Endothelial cell of umbilical vein (primary cell): ENCODE measurements at regions not wholly inside any gene's neighbourhood (a gene's known extent, or its start where the extent isn't known, plus 50 kb on each side); places are given as distances from the start of the nearest gene placed in this dataset.

Experiments used
- BruUV-seq: library from RNA; stranded (reverse); fragments of 400-500 nt; replicated peaks from 2 replicates; lab custom pipeline; 2021; lab: Mats Ljungman, UMichigan
- CTCF ChIA-PET: fragments of 300-600, 350-600 bp; sonication (Branson Sonifier 250); formaldehyde crosslinking; loops from one replicate; lab custom pipeline; 2021; ENCODE audit warnings: antibody characterized with exemption, inconsistent platforms; lab: Charles Lee
- POLR2A ChIA-PET: fragments of 300-600, 350-600 bp; sonication (Branson Sonifier 250); formaldehyde crosslinking; loops from one replicate; lab custom pipeline; 2021; ENCODE audit warnings: antibody characterized with exemption, inconsistent platforms; lab: Charles Lee
- DNase-seq: peaks from one replicate; pipeline ENCODE4 v3.0.0-alpha.2; 2011; ENCODE audit warnings: low read depth, low spot score
- FAIRE-seq: peaks from 2 replicates; lab custom pipeline; 2011; peaks lifted over from hg19 to GRCh38; lab: Jason Lieb, UNC
- H2AFZ ChIP-seq: 2 replicates; pipeline ENCODE4 v1.6.0; 2012; ENCODE audit warnings: low read depth, low read length, control low read depth, inconsistent platforms
- H3K27ac ChIP-seq: 2 replicates; pipeline ENCODE4 v1.5.1; 2011; ENCODE audit warnings: low read depth, mild to moderate bottlenecking, control low read depth, low read length, moderate library complexity; ENCODE audit not compliant: insufficient read depth
- H3K27me3 ChIP-seq, 2 experiments: 2 replicates each; pipeline versions ENCODE4 v1.6.0 to v1.6.1; 2011; ENCODE audit warnings: low read length in 2 of 2, mixed read lengths in 1 of 2; ENCODE audit not compliant: control insufficient read depth in 2 of 2, insufficient read depth in 2 of 2
- H3K36me3 ChIP-seq, 2 experiments: 2 replicates in 1 of 2; 3 replicates in 1 of 2; pipeline ENCODE4 v1.5.1; 2011; ENCODE audit warnings: low read length in 2 of 2, mild to moderate bottlenecking in 1 of 2, moderate library complexity in 1 of 2; ENCODE audit not compliant: control insufficient read depth in 2 of 2, insufficient read depth in 2 of 2; ENCODE audit errors: extremely low read depth in 1 of 2
- H3K4me1 ChIP-seq: 3 replicates; pipeline ENCODE4 v1.5.1; 2011; ENCODE audit warnings: mild to moderate bottlenecking, low read length; ENCODE audit not compliant: control insufficient read depth, insufficient read depth; ENCODE audit errors: extremely low read depth
- H3K4me2 ChIP-seq: 2 replicates; pipeline ENCODE4 v1.6.1; 2011; ENCODE audit warnings: low read length, control low read depth, mixed read lengths; ENCODE audit not compliant: insufficient read depth
- H3K4me3 ChIP-seq, 3 experiments: fragments of 200-600 bp in 1 of 3; sonication (generic), shearing (Covaris generic) in 1 of 3; replicated peaks in 1 of 3; 2 replicates each; pipeline ENCODE4 v1.5.1; 2011 to 2016; ENCODE audit warnings: control low read depth in 3 of 3, low read length in 3 of 3, mild to moderate bottlenecking in 2 of 3, inconsistent platforms in 1 of 3, low read depth in 1 of 3, moderate library complexity in 1 of 3; ENCODE audit not compliant: insufficient read depth in 1 of 3
- H3K79me2 ChIP-seq: 2 replicates; pipeline ENCODE4 v1.6.0; 2012; ENCODE audit warnings: low read length, inconsistent platforms; ENCODE audit not compliant: control insufficient read depth, insufficient read depth
- H3K9ac ChIP-seq: replicated peaks from 2 replicates; pipeline ENCODE3; 2011; ENCODE audit warnings: low read length, control low read depth; ENCODE audit not compliant: insufficient read depth; ENCODE audit errors: extremely low read depth
- H3K9me1 ChIP-seq: replicated peaks from 3 replicates; pipeline ENCODE4 v1.6.0; 2011; ENCODE audit warnings: mild to moderate bottlenecking, low read length; ENCODE audit not compliant: control insufficient read depth, insufficient read depth; ENCODE audit errors: extremely low read depth
- H3K9me3 ChIP-seq: replicated peaks from 2 replicates; pipeline ENCODE4 v1.5.1; 2012; ENCODE audit warnings: low read length, inconsistent platforms; ENCODE audit not compliant: control insufficient read depth, insufficient read depth
- H4K20me1 ChIP-seq: replicated peaks from 2 replicates; pipeline ENCODE3; 2011; ENCODE audit warnings: mild to moderate bottlenecking, low read length; ENCODE audit not compliant: control insufficient read depth, insufficient read depth; ENCODE audit errors: extremely low read depth
- EZH2 ChIP-seq: IDR thresholded peaks from 2 replicates; pipeline ENCODE4 v1.6.1; 2012; ENCODE audit warnings: borderline replicate concordance, low read depth, mild to moderate bottlenecking, moderate library complexity, low read length, inconsistent platforms; ENCODE audit not compliant: severe bottlenecking
- FOS ChIP-seq: IDR thresholded peaks from 2 replicates; pipeline ENCODE4 v1.6.1; 2011; ENCODE audit warnings: mild to moderate bottlenecking, low read length, moderate library complexity, borderline replicate concordance; ENCODE audit not compliant: insufficient read depth
- GATA2 ChIP-seq: IDR thresholded peaks from 2 replicates; pipeline ENCODE4 v1.7.0; 2011; ENCODE audit warnings: low read depth, mild to moderate bottlenecking, moderate library complexity, mixed read lengths, low read length; ENCODE audit not compliant: insufficient read length, insufficient read depth
- JUN ChIP-seq: IDR thresholded peaks from 2 replicates; pipeline ENCODE4 v1.6.1; 2011; ENCODE audit warnings: borderline replicate concordance, low read depth; ENCODE audit not compliant: insufficient read length, insufficient read depth
- MYC ChIP-seq: IDR thresholded peaks from one replicate; pipeline ENCODE4 v1.6.1; 2011; ENCODE audit warnings: mild to moderate bottlenecking, low read depth, low read length
- POLR2A ChIP-seq: IDR thresholded peaks from 2 replicates; pipeline ENCODE4 v1.6.1; 2012; ENCODE audit warnings: low read depth, mild to moderate bottlenecking, control low read depth, low read length
- POLR2AphosphoS5 ChIP-seq: IDR thresholded peaks from 2 replicates; pipeline ENCODE4 v1.6.1; 2012; ENCODE audit warnings: low read depth, mild to moderate bottlenecking, control low read depth, low read length, moderate library complexity; ENCODE audit not compliant: insufficient read depth
- dilution Hi-C: fragments of 300-500 bp; cut with MboI; formaldehyde crosslinking; loops from one replicate; pipeline ENCODE4 v1.15.0; 2019; ENCODE audit warnings: low sequenced_read_pairs; ENCODE audit not compliant: extremely low pct_ligation_motif_present
- intact Hi-C: fragments of 100-400 bp; cut with micrococcal nuclease; formaldehyde crosslinking; loops from one replicate; pipeline ENCODE4 v1.10.0; 2022
- TF ChIP-seq, protein P1 (sequence below), 2 donors: IDR thresholded peaks; 1 replicate in 1 of 2; 2 replicates in 1 of 2; pipeline ENCODE4 v1.5.1; 2011; ENCODE audit warnings: low read length in 2 of 2, mild to moderate bottlenecking in 2 of 2, moderate library complexity in 2 of 2, control low read depth in 1 of 2, inconsistent platforms in 1 of 2, low read depth in 1 of 2; ENCODE audit not compliant: insufficient read depth in 1 of 2; ENCODE audit errors: extremely low read depth in 1 of 2
- TF ChIP-seq, protein P2 (sequence below): IDR thresholded peaks from 2 replicates; pipeline ENCODE4 v1.6.1; 2011; ENCODE audit not compliant: insufficient read depth, insufficient read length

DNA sequence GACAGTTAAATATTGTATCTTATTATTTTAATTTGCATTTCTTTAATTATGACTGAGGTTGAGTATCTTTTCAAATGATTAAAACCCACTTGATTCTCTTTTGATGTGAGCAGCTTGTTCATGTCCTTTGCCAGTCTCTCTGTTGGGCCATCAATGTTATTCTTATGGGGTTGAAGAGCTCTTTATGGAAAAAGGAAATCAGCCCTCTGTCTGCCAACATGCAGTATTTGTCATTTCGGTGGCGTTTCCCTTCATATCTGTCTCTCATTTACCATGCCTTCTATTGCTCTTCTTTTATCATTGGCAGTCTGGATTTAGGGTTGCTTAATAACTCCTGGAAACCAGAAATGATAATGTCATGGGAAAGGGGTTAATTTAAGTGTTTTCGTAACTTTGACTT is 340.7 kb upstream of the DNAJC19 start:
- Histone ChIP-seq H3K4me3 (no peak overlapping the region), H2AFZ (no peak overlapping the region), H3K4me1 (no peaks in the 10 kb centered on the region), H3K36me3 (no peaks in the 10 kb centered on the region), H3K79me2 (no peaks in the 10 kb centered on the region), H4K20me1 (no peaks in the 10 kb centered on the region), H3K9me1 (no peaks in the 10 kb centered on the region), H3K9me3 (no peaks in the 10 kb centered on the region), H3K27me3 (no peaks in the 10 kb centered on the region), H3K4me2 (no peak overlapping the region), H3K9ac (no peak overlapping the region), H3K27ac (no peak overlapping the region)
- CTCF ChIA-PET = interaction anchor here (5.7 kb wide), 1 partner anchor 371 kb away, joined by 312 read pairs; no protein-coding TSS in a partner anchor
- DNase-seq (no peak), FAIRE-seq (no peak)
- TF ChIP-seq POLR2AphosphoS5 (no peak), POLR2A (no peak), GATA2 (no peak), FOS (no peak), MYC (no peak), JUN (no peak), EZH2 (no peak)
- TF ChIP-seq, protein P1, sequence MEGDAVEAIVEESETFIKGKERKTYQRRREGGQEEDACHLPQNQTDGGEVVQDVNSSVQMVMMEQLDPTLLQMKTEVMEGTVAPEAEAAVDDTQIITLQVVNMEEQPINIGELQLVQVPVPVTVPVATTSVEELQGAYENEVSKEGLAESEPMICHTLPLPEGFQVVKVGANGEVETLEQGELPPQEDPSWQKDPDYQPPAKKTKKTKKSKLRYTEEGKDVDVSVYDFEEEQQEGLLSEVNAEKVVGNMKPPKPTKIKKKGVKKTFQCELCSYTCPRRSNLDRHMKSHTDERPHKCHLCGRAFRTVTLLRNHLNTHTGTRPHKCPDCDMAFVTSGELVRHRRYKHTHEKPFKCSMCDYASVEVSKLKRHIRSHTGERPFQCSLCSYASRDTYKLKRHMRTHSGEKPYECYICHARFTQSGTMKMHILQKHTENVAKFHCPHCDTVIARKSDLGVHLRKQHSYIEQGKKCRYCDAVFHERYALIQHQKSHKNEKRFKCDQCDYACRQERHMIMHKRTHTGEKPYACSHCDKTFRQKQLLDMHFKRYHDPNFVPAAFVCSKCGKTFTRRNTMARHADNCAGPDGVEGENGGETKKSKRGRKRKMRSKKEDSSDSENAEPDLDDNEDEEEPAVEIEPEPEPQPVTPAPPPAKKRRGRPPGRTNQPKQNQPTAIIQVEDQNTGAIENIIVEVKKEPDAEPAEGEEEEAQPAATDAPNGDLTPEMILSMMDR (IDR thresholded peaks at IDR 0.05; ENCODE audit: extremely low read depth in 1 of 2, insufficient read depth in 1 of 2, low read depth in 1 of 2, low read length in 2 of 2) = no peak
- TF ChIP-seq, protein P2, sequence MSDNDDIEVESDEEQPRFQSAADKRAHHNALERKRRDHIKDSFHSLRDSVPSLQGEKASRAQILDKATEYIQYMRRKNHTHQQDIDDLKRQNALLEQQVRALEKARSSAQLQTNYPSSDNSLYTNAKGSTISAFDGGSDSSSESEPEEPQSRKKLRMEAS = no peak
- intact Hi-C loops (no loop called here), dilution Hi-C loops (no loop called here)
- no TSS peak for BruUV-seq
- POLR2A ChIA-PET = no interaction called here
